Glutamatergic neuron (in vitro differentiated cells): ENCODE measurements at regions not wholly inside any gene's neighbourhood (a gene's known extent, or its start where the extent isn't known, plus 50 kb on each side); places are given as distances from the start of the nearest gene placed in this dataset.
"Not testable (repeated sequence)": the region's sequence is repeated elsewhere in the genome, so short reads cannot be mapped to it uniquely, and the experiment has no call there.

Source experiments
- DNase-seq: peaks from one replicate; pipeline ENCODE4 v3.0.0; 2022
- H3K27ac Mint-ChIP-seq: one replicate; pipeline ENCODE4 v1.8.0; 2020; ENCODE audit warnings: mild to moderate bottlenecking, mixed read lengths, inconsistent platforms; ENCODE audit not compliant: unreplicated experiment
- H3K27me3 Mint-ChIP-seq: one replicate; pipeline ENCODE4 v1.8.0; 2020; ENCODE audit warnings: mild to moderate bottlenecking, moderate library complexity, mixed read lengths, inconsistent platforms; ENCODE audit not compliant: unreplicated experiment
- H3K36me3 Mint-ChIP-seq: one replicate; pipeline ENCODE4 v1.8.0; 2020; ENCODE audit warnings: mild to moderate bottlenecking, mixed read lengths, inconsistent platforms; ENCODE audit not compliant: unreplicated experiment
- H3K4me1 Mint-ChIP-seq: one replicate; pipeline ENCODE4 v1.8.0; 2020; ENCODE audit warnings: mild to moderate bottlenecking, low read depth, mixed read lengths, inconsistent platforms; ENCODE audit not compliant: unreplicated experiment
- H3K4me3 Mint-ChIP-seq: one replicate; pipeline ENCODE4 v1.8.0; 2020; ENCODE audit warnings: mild to moderate bottlenecking, mixed read lengths, inconsistent platforms; ENCODE audit not compliant: unreplicated experiment
- H3K9me3 Mint-ChIP-seq: one replicate; pipeline ENCODE4 v1.8.0; 2020; ENCODE audit warnings: mild to moderate bottlenecking, moderate library complexity, mixed read lengths, inconsistent platforms; ENCODE audit not compliant: unreplicated experiment

DNA sequence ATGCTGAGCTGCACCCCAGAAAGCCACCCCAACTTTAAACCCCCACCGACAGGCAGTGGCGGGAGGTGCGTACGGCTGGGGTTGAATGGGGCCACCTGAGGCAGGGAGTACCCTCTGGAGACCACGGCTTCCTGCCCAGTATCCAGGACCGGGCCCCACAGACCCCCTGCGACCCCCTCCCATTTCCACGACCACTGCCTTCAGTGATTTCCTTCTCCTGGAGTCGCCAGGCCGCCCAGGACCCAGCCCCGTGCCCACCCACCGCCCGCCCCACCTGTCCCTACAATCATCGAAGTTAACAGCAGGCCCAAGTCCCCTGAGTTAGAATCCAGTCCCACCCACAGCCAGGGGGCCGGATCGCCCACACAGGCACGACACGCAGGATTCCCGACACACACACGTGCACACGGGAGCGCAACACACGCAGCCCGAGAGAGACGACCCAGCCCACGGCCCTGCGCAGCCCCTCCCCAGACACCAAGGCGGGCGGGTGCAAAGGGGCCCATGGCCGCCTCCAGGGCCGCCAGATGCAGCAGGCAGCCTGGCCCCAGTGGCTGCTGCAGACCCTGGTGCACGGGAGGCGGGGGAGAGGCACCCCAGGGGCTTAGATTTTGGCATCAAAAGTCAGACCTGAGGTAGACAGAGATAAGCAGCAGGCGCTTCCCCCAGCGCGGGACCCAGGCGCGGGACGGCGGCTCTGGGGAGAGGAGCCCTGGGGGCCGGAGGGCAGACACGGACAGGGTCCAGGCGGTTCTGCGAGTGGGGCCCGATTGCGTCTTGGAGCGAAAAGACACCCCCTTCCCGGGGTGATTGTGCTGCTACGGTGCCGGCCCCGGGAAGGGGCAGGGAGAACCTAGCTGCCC, 104.8 kb downstream of the SPATA31A6 start:
- not testable (repeated sequence) for H3K27ac Mint-ChIP-seq, H3K27me3 Mint-ChIP-seq, H3K36me3 Mint-ChIP-seq, H3K4me3 Mint-ChIP-seq, H3K9me3 Mint-ChIP-seq, H3K4me1 Mint-ChIP-seq, DNase-seq

DNA sequence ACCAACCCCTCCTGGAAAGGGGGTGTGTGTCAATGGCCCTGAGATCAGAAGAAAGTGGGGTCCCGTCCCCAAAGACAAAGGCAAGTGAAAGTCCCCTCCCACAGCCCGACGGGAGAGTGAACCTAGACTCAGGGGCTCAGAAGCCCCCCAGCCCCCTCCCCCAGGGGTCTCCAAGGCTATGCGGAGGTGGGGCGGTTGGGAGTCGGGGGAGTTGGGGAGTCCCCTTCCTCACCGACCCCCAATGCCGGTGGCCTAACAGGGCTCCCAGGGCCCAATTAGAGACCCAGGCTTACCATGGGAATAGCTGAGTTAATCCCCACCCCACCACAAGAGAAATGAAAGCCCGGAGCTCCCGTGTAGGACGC, 105.4 kb downstream of the SPATA31A6 start:
- not testable (repeated sequence) for H3K4me3 Mint-ChIP-seq, DNase-seq, H3K36me3 Mint-ChIP-seq, H3K27me3 Mint-ChIP-seq, H3K9me3 Mint-ChIP-seq, H3K27ac Mint-ChIP-seq, H3K4me1 Mint-ChIP-seq

DNA sequence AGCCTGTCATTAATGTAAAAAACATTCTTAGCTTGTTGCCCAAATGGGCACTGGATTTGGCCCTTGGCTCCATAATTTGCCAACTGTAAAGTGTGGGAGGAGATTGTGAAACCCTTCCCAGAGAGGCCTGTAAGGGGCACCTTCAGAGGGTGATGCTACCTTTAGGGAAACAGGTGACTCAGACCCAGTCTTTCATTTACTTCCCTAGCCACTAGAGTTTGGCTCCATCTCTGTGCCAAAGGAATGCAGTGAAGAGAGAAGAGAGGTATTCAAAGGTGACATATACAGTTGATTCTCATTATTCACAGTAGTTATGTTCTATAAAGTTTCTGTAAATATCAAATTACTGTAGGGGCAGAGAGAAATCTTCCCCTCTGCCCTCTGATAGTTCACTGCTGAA, 116.7 kb downstream of the SPATA31A6 start:
- not testable (repeated sequence) for H3K4me1 Mint-ChIP-seq, H3K4me3 Mint-ChIP-seq, H3K9me3 Mint-ChIP-seq, H3K27me3 Mint-ChIP-seq, H3K27ac Mint-ChIP-seq, H3K36me3 Mint-ChIP-seq, DNase-seq

DNA sequence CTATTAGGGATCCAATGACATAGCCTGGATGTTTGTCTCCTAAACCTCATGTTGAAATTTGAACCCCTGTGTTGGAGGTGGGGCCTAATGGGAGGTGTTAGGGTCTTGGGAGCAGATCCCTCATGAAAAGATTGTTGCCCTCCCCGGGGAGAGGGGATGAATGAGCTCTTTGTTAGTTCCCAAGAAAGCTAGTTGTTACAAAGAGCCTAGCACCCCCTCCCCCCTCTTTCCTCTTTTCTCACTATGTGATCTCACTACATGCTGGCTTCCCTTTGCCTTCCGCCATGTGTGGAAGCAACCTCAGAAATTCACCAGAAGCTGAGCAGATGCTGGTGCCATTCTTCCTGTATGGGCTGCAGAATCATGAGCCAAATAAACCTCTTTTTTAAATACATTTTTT, 123.2 kb downstream of the SPATA31A6 start:
- not testable (repeated sequence) for H3K9me3 Mint-ChIP-seq, DNase-seq, H3K4me3 Mint-ChIP-seq, H3K27me3 Mint-ChIP-seq, H3K36me3 Mint-ChIP-seq, H3K4me1 Mint-ChIP-seq
- H3K27ac Mint-ChIP-seq, result peak overlapping the region; percentile 64

DNA sequence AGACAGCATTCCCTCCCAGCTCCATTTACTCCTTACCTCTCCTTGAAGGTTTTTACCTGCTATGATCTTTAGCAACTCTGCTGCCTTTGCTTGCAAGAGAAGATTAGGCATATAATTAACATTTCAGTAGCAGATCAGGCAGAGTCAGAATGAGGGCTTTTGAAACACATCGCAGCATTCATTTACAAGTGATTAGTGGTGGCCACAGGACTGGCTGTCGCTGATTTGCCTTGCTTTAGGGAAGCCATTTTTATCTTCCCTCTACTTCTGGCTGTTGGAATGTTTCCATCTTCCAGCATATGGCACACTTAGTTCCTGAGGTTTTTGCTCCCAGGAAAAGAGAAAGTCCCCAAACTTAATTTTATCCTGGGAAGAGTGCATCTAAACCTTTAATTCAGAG, 124.0 kb downstream of the SPATA31A6 start:
- H3K4me3 Mint-ChIP-seq, H3K27ac Mint-ChIP-seq, H3K36me3 Mint-ChIP-seq, DNase-seq, H3K4me1 Mint-ChIP-seq, H3K27me3 Mint-ChIP-seq, H3K9me3 Mint-ChIP-seq: not testable (repeated sequence)

DNA sequence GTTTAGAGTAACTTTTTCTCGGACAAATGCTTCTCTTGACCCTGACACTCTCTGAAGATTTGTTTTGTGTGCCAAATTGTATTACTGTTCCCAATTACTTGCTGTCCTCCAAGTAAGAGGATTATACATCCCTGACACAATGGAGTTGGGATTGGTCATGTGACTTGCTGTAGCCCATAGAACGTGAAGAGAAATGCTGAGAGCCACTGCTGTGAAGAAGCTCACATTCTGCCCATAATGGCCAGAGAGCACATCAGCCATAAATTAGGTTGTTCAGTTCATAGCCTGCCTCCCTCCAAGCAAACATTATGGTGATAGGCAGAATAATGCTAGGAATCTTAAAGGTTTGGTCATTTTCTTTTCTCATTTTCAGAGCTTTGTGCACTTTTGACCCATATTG, 127.5 kb downstream of the SPATA31A6 start:
- H3K27ac Mint-ChIP-seq, H3K9me3 Mint-ChIP-seq, H3K27me3 Mint-ChIP-seq, H3K4me3 Mint-ChIP-seq, DNase-seq, H3K36me3 Mint-ChIP-seq, H3K4me1 Mint-ChIP-seq: not testable (repeated sequence)

DNA sequence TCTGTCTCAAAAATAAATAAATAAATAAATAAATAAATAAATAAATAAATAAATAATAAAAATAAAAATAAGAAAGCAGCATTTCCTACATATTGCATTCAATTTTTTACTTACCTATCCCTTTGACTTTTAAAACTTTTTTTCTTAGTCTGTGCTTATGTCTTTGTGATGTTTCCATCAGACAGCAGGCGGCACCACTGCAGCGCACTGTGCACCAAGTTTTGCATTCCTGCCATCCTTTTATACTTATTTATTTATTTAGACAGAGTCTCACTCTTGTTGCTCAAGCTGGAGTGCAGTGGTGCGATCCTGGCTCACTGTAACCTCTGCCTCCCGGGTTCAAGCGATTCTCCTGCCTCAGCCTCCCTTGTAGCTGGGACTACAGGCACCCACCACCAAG, 132.6 kb downstream of the SPATA31A6 start:
- not testable (repeated sequence) for H3K27me3 Mint-ChIP-seq, H3K4me3 Mint-ChIP-seq, H3K27ac Mint-ChIP-seq, H3K4me1 Mint-ChIP-seq, H3K36me3 Mint-ChIP-seq, H3K9me3 Mint-ChIP-seq, DNase-seq

DNA sequence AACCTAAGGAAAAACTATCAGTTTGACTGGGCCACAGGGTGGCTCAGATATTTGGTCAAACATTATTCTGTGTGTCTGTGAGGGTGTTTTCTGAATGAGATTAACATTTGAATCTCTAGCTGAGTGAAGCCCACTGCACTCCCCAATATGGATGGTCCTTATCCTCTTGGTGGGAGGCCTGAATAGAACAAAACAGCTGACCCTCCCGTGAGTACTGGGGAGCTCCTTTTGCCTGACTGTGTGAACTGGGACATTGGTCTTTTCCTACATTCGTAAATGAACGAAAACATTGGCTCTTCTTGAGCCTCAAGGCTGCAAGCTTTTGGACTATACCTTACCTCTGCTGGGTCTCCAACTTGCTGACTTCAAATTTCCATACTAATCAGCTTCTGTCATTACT, 134.2 kb downstream of the SPATA31A6 start:
- H3K9me3 Mint-ChIP-seq, H3K27me3 Mint-ChIP-seq, DNase-seq, H3K4me1 Mint-ChIP-seq, H3K4me3 Mint-ChIP-seq, H3K27ac Mint-ChIP-seq, H3K36me3 Mint-ChIP-seq: not testable (repeated sequence)

DNA sequence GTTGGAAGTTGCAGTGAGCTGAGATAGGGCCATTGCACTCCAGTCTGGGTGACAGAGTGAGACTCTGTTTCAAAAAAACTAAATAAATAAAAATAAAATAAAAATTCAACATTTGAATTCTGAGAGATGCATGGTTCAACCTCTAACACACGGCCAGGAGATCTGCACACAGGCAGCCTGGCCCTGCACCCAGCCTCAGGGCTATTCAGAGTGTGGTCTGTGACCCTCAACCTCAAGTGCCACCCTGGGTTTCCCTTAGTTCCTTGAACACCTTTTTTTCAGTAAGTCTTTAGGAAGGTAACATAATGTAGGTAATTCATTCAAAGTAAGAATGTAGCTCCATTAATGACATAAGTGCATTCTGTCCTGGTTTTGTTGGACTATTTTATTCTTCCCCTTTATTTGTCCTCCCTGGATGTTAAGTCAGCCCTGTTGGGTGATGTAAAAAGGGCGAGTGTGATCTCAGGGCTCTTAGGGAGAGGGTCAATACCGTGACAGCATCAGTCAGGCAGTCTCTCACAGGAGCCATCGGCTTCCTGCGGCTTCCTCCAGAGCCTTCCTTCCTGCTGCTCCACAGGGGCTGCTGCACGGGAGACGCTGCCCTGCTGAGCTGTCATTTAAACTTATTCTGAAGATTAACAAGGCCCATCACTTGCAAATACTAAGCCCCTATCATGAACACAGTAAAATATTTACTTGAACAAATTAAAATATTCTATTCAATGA, 139.8 kb downstream of the SPATA31A6 start:
- H3K9me3 Mint-ChIP-seq, H3K27me3 Mint-ChIP-seq, H3K36me3 Mint-ChIP-seq, H3K4me1 Mint-ChIP-seq, H3K4me3 Mint-ChIP-seq: not testable (repeated sequence)
- H3K27ac Mint-ChIP-seq, result peak overlapping the region; percentile 52
- DNase-seq, result peak; percentile 24

DNA sequence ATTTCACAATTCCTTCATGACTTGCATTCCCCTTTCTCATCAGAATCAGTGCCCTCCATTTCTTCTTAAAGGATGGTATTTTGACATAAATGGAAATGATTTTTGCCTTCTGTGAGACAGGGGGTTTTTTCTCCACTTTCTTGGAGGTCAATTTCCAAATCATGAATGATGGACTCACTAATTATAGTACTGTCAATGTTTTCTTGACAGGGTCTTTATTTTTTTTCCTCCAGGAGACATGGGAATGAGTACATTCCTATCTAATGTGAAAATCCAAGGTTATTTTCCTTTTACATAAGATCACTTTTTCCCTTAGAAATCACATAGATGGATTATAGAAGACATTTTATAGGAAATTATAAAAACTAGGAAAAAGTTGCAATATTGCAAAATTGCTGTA, 141.7 kb downstream of the SPATA31A6 start:
- H3K27ac Mint-ChIP-seq, H3K4me3 Mint-ChIP-seq, H3K27me3 Mint-ChIP-seq, H3K4me1 Mint-ChIP-seq, DNase-seq, H3K36me3 Mint-ChIP-seq, H3K9me3 Mint-ChIP-seq: not testable (repeated sequence)

DNA sequence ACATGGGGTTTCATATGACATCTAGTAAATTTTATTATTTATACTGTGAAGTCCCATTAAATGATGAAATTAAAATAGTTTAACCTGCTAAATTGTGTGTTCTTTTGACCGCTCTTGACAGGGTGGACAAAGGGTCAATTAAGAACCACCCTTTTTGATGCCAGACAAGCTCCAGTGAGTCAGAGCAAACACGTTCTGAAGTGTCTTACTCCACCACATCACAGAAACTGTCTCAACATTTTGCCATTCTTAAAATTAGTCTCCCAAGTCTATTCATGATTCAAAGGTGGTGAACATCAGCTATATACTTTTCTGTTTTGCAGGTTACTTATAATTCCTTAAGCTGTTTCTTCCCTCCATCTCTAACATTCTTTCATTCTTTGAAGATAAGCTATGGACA, 142.1 kb downstream of the SPATA31A6 start:
- H3K4me3 Mint-ChIP-seq, H3K27ac Mint-ChIP-seq, H3K9me3 Mint-ChIP-seq, H3K27me3 Mint-ChIP-seq, DNase-seq, H3K36me3 Mint-ChIP-seq, H3K4me1 Mint-ChIP-seq: not testable (repeated sequence)

DNA sequence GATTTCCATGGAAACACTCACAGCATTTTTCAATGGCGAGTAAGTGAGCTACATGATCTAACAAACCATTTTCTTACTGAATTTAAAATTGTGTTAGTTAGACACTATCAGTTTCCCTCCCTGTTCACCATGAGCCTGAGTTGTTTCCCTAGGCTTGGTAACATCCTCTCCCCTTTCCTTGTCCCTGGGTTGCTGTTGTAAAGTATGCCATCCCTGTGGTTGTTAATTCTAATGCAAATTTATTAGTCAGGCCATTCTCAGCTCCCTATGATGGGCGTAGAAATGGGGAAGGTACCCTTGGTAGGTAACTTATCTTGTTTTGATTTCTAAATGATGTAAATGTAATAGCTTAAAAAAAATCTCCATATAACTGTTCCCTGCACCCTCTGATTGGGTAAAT, 143.0 kb downstream of the SPATA31A6 start:
- H3K27me3 Mint-ChIP-seq, H3K4me1 Mint-ChIP-seq, DNase-seq, H3K36me3 Mint-ChIP-seq, H3K4me3 Mint-ChIP-seq, H3K9me3 Mint-ChIP-seq, H3K27ac Mint-ChIP-seq: not testable (repeated sequence)
